NCI-H1436 (cell line): ENCODE measurements at regions not wholly inside any gene's neighbourhood (a gene's known extent, or its start where the extent isn't known, plus 50 kb on each side); places are given as distances from the start of the nearest gene placed in this dataset.

Experiments used
- DNase-seq: peaks from one replicate; lab custom pipeline; 2025; lab: John Stamatoyannopoulos, UW

GRCh38 chr10:108424656-108425055 lies 1260.2 kb upstream of the SORCS1 start:
- no peak for DNase-seq

- no peak for DNase-seq
Observed at GRCh38 chr10:108422286-108422685, 1257.8 kb upstream of the SORCS1 start.

- no peak for DNase-seq
Observed at GRCh38 chr10:108421266-108421665, 1256.8 kb upstream of the SORCS1 start.

DNA sequence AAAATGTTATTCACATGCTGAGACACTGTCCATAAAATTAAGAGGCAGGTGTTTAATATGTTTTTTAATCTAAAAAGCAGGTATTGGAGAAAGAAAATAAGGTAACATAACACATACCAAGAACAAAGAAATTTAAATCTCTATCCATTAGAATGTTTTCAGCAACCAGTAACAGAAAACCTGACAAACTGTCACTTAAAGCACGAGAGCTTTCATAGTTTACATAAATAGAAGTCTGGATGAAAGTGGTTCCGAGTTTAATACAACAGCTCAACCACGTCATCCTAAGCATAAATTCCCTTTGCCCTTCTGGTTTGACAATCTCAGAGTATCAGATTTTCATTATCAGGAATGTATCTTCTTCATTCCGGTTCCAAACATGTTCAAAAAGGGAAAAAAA lies 1249.4 kb upstream of the SORCS1 start:
- no peak for DNase-seq

GRCh38 chr10:108412323-108412722 lies 1247.8 kb upstream of the SORCS1 start:
- DNase-seq, result no peak

DNA sequence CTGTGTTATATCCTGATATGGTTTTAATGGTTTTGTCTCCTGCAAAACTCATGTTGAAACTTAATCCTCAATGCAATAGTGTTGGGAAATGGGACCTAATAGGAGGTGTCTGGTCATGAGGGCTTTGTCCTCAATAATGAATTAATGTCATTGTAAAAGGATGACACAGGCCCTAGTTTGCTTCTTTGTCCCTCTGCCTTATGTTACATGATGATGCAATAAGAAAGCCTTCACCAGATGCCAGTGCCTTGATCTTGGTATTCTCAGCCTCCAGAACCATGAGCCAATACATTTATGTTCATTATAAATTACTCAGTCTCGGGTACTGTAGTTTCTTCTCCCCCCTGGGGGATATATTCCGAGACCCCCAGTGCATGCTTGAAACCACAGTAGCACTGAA lies 1247.4 kb upstream of the SORCS1 start:
- DNase-seq, result no peak

- DNase-seq, result no peak
Observed at GRCh38 chr10:108411206-108411605, 1246.7 kb upstream of the SORCS1 start.

DNA sequence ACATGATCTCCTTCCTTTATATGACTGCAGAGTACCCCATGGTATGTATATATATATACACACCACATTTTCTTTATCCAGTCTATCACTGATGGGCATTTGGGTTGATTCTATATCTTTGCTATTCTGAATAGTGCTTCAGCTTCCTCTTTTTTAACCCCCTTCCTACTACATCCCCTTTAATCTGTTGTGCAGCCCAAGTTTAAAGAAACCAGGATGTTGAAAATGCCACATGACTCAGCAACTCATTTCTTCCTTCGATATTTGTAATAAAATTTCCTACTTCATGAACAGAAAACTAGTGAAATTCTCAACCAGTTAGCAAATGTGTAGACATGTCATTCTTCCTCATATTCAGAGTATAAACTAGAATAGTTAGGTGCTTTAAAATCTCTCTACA lies 1245.7 kb upstream of the SORCS1 start:
- no peak for DNase-seq

DNA sequence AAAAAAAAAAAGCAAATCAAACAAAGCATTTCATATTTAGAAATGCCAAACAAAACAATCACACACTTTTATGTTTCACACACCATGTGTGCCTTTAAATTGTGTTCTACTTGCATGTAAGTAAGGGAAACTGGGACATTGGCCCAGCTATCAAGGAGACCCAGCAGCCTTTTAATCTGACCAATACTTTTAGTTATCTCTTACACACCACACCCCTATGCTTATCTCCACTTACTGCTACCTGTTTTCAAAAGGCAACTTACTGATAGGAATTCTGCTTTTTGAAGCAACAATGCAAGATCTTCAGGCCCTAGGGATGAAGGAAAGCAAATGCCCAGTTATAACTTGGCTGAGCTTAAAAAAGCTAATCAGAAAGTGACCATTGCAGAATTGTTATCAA lies 1244.8 kb upstream of the SORCS1 start:
- no peak for DNase-seq

- DNase-seq, result no peak
Observed at GRCh38 chr10:108404155-108404554, 1239.6 kb upstream of the SORCS1 start.

DNA sequence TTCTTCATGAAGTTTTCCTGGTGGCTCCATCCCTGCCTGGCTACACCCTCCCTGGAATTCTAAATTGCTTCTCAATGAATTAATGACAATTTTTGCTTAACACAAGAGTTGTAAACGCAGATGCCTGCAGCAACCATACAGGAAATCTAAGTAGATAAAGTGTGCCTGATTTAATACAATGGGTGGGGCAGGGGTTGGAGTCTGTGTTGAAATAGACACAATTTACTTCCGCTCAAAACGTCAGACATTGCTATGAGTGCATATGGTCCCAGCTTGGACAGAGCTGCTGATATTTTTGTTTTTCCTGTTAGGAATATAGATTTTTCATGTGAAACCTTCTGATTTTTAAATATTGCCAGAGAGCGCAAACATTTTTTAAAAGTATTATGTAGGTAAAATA lies 1235.0 kb upstream of the SORCS1 start:
- no peak for DNase-seq

DNA sequence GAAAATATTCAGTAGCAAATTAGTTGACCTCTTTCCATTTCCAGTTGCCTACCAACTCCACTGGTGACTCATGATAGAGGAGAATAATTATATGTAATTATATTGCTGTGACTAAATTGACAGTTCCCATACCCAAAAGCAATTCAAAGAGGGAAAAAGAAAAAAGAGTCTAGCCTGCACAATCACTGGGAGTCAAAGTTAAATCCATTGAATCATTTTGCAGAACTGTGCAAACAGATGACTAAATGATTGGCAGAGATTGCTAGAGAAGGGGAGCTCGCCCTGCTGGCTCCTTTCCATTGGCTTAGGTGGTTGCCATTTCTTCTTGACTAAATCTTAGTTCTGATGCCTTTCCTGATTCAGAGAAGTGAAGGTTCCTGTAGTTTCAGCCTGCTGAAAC lies 1228.6 kb upstream of the SORCS1 start:
- no peak for DNase-seq

DNA sequence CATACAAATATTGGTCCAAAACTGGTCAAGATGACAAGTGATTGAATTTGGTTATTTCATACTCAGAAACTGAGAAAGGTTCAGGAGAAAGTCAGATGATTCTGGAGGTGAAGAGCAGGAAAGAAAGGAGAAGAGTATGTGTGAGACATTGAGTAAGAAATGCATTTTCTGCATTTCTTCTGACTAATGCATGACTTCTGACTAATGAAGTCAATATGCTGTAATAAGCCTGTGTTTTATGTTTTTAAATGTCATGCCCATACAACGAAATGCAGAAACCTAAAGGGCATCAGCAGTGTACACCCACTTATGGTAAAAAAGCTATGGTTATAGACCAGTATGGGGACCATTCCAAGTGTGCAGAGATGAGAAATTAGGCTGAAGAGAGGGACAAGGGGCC lies 1227.8 kb upstream of the SORCS1 start:
- DNase-seq, result no peak

GRCh38 chr10:108388706-108389105 lies 1224.2 kb upstream of the SORCS1 start:
- DNase-seq, result no peak

DNA sequence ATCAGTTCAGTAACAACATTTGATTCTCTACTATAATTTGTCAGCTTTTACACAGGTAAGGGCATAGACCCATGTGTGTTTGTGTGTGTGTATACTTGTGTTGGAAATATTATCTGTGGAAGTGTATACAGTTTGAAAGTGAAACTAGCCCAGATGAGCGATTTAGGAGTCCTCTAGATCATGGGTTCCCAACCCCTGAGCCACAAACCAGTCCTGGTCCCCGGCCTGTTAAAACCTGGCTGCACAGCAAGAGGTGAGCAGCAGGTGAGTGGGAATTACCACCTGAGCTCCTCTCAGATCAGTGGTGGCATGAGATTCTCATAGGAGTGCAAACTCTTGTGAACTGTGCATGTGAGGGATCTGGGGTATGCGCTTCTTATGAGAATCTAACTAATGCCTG lies 1221.5 kb upstream of the SORCS1 start:
- DNase-seq, result no peak

GRCh38 chr10:108384378-108384777 lies 1219.9 kb upstream of the SORCS1 start:
- DNase-seq, result no peak

GRCh38 chr10:108378779-108379178 lies 1214.3 kb upstream of the SORCS1 start:
- DNase-seq, result no peak

GRCh38 chr10:108375691-108376090 lies 1211.2 kb upstream of the SORCS1 start:
- DNase-seq, result no peak

GRCh38 chr10:108374991-108375390 lies 1210.5 kb upstream of the SORCS1 start:
- no peak for DNase-seq

DNA sequence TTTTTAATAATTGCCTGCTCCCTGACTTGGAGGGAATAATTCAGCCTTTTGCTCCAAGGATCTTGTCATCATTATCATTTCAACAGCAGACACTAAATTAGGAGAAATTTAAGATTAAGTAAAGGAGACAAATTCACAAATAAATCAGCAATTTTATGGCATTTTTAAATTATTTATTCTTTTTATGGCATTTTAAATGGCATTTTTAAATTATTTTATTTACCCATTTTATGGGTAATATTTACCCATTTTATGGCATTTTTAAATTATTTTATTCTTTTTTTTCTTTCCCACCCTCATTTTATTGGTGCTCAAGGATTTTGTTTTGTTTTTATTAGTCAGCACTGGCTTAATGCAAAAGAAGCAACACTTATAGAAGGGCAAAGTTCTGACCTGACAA lies 1201.0 kb upstream of the SORCS1 start:
- DNase-seq, result no peak

GRCh38 chr10:108363576-108363975 lies 1199.1 kb upstream of the SORCS1 start:
- DNase-seq, result no peak

DNA sequence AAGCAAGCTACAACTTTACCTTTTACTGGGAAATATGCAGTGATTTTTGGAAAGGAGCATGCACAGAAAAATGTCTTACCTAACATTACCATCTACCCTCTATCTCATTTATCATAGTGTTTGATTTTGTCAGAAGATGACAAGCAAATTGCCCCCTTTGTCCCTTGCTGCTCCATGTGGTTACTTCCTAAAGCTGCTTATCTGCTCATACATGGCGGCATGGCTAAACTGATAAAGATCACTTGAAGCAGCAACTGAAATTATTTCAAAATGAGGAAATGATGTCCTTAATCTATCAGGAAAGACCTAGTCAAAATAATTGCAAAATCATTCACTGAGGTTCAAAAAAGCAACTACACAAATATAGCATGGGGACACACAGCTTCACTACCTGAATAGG lies 1198.5 kb upstream of the SORCS1 start:
- DNase-seq, result no peak

DNA sequence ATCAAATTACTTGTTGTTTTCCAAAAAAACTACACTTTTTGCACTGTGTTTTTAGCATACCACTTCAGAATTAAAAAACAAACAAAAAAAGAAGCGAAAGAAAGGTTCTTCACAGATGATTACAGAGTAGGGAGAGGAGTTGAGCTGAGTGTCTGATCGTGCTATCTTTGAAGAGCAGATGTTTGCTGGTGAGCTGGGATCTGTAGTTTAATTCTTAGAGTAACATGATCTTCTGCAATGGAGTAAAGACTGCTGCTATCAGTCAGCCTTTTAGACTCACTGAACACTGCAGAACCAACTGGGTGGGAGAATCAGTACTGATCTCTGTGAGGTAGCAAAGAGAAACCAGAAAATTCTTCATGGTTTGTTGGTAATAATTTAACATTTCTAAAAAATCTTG lies 1197.8 kb upstream of the SORCS1 start:
- DNase-seq, result no peak

DNA sequence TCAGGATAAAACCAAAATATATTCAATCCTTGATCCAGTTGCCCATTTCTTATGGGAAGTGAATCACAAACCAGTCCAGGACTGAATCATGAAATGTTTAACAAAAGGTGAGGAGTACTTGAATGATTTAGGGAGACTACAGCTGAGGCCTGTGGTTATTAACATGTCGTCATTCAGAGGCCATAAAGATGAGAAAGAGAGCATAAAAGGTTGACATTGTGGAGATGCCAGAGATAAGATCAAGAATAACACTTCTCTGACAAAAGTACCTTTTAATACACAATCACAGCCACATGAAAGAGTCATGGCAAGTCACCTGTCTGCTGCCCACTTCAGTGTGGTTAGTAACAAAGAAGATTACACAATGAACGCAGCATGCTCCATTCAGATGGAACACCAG lies 1195.7 kb upstream of the SORCS1 start:
- no peak for DNase-seq

GRCh38 chr10:108358912-108359311 lies 1194.4 kb upstream of the SORCS1 start:
- DNase-seq, result no peak
